Stimulated activated naive CD8-positive, alpha-beta T cell treated with anti-CD3 and anti-CD28 coated beads, Interleukin-15, Interleukin-2, amounts not matched to agents 100 U/mL and 50 U/mL, for 24 hours (primary cell): ENCODE measurements at regions not wholly inside any gene's neighbourhood (a gene's known extent, or its start where the extent isn't known, plus 50 kb on each side); places are given as distances from the start of the nearest gene placed in this dataset.
"Not testable (repeated sequence)": the region's sequence is repeated elsewhere in the genome, so short reads cannot be mapped to it uniquely, and the experiment has no call there.

Source experiments
- ATAC-seq: fragments of 150-1000 bp; cut with Tn5 transposase; one replicate; pipeline ENCODE4 v1.10.0; 2021
- DNase-seq: peaks from one replicate; pipeline ENCODE4 v3.0.0; 2021

DNA sequence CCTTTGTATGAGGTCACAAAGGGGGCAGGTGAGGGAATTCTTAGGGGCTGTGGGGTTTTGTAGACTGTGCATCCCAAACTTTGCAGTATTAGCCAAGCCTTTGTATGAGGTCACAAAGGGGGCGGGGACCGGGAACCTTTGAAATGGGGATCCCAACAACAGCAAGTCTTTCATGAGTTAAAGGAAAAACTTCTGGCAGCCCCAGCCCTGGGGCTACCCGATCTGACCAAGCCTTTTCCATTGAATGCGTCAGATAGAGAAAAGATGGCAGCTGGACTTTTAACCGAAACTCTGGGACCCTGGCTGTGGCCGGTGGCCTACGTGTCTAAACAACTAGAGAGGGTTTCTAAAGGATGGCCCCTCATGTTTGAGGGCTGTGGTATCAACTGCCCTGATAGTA, 79.0 kb upstream of the RUBCNL start:
- not testable (repeated sequence) for DNase-seq, ATAC-seq

DNA sequence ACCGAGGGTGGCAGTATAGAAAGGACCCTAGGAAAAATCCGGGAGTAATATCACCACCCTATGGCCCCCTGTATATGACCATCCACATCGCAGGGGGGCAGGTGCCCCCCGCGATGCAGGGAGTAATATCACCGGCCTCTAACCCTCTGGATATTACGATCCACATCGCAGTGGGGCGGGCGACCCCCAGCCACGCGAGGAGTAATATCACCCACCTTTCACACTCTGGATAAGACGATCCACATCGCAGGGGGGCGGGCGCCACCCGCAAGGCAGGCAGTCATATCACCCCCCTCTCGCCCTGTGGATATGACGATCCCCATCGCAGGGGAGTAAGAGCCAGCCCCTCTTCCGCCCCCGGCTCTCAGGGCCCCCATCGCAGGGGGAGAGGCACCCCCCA, 76.7 kb upstream of the RUBCNL start:
- DNase-seq, result no peak
- ATAC-seq, result no peak

DNA sequence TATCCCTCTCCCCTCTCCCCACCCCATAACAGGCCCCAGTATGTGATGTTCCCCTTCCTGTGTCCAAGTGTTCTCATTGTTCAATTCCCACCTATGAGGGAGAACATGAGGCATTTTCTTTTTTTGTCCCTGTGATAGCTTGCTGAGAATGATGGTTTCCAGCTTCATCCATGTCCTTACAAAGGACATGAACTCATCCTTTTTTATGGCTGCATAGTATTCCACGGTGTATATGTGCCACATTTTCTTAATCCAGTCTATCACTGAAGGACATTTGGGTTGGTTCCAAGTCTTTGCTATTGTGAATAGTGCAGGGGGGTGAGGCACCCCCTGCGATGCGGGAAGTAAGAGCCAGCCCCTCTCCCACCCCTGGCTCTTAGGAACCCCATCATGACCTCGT, 73.2 kb upstream of the RUBCNL start:
- not testable (repeated sequence) for DNase-seq, ATAC-seq

DNA sequence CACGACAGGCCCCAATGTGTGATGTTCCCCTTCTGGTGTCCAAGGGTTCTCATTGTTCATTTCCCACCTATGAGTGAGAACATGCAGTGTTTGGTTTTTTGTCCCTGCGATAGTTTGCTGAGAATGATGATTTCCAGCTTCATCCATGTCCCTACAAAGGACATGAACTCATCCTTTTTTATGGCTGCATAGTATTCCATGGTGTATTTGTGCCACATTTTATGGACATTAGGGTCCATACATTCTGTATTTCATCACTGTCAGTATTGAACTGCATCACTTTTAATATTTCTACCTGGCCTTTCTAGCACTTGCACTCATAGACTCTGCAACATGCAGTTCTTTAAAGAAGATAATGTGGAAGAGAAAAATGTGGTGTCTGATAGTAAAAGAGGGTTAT, 70.2 kb upstream of the RUBCNL start:
- ATAC-seq, DNase-seq: not testable (repeated sequence)

DNA sequence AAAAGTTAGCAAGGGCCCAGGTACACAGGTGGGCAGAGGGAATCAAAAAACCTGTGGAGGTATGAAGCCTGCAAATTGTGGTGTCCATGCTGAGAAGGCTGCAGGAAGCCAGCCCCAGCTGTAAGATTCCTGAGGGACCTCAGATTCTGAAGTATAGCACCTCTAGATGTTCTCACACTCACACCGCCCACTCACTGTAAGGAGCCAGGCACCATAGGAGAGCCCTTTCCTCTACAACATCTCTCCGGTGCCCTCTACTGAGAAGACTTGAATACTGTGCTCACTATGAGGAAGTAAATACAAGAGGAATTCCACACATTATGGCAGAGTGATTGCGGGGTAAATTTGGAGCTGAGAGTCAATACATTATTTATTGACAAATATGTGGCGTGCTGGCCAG, 68.9 kb upstream of the RUBCNL start:
- ATAC-seq (peak; percentile 93), DNase-seq (peak; percentile 30)

DNA sequence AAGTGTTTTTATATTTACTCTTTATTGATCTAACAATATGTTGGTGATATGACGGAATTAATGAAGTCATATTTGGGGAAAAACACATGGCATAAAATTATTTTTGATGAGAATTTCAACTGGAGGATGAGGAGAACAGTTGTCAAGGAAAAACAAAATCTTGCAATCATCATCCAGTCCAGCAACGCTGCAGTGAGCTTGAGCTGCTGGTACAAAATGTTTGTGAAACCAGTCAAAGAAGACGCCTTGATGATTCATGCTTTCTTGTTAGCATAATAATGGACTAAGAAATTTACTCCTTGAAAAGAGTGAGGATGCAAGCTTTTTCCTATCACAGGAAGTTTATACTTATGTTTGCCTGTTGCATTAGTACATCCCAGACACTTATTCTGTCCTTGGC, 64.1 kb upstream of the RUBCNL start:
- not testable (repeated sequence) for ATAC-seq, DNase-seq

DNA sequence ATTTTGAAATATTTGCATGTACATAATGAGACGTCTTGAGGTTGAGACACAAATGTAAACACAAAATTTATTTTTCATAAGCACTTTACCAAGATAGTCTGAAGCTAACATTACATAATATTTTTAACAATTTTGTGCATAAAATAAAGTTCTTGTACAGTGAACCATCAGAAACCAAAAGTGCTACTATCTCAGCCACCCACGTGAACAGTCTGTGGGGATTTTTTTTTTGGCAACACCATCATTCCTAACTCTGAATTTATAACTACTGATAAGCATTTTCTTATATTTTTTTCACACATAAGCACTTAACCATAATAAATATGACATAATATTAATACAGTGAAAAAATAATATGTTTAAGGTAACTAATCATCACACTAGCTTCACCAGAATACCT, 62.9 kb upstream of the RUBCNL start:
- DNase-seq, ATAC-seq: not testable (repeated sequence)

DNA sequence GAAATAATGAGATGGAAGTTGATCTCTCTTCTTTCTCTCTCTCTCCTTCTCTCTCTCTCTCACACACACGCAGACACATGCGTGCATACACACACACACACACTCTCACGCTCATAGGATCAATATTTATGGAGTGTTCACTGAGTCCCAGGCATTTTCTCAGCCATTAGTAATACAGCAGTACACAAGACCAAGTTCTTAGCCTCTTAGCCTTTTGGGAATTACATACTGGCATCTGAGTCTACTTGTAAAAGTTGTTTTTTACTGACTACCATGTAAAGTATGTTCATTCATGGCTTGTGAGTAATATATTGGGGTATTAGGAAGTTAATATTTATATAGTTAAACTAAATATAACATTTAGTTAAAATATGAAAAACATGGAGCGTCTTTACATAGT, 61.1 kb upstream of the RUBCNL start:
- DNase-seq, result not testable (repeated sequence)

DNA sequence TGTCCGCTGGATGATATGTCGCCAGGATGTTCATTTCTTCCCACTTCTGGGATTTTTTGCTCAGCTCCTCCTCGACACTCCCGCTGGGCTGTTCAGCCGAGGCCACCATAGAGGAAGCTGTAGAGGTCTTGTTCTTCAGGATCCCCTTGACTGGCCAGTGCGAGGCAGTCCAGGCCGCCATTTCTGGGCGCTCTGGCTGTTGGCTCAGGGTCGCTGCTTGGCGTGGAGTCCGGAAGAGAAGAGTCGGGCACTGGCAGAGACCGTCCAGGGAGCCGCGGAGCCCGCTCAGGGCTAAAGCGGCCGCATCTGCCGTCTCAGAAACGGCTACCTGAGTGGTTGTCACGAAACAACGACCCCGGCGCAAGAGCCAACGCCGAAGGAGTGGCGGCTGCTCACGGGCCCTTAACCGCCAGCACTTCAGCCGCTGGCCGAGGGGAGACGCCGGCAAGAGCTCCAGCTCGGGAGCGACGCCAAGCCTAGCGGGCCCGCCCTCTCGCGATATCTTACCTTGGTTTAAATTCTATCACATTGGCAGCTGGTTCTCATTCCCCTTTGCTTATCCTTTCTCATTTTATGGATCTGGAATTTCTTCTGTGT, 50.9 kb upstream of the RUBCNL start:
- not testable (repeated sequence) for ATAC-seq, DNase-seq

More for the DNA sequence above, 61.1 kb upstream of the RUBCNL start:
- ATAC-seq, result not testable (repeated sequence)
